ENCODE measurements at regions not wholly inside any gene's neighbourhood (a gene's known extent, or its start where the extent isn't known, plus 50 kb on each side); places are given as distances from the start of the nearest gene placed in this dataset.

GRCh38 chr6:9520417-9521151 lies 894.3 kb downstream of the TFAP2A start:
- no peaks in the 10 kb centered on the region for H3K36me3 Mint-ChIP-seq
- H3K4me1 Mint-ChIP-seq: no peaks in the 10 kb centered on the region

GRCh38 chr6:9518431-9518830 lies 896.4 kb downstream of the TFAP2A start:
- Mint-ChIP-seq H3K27ac (no peak overlapping the region), H3K9me3 (peaks cover 0 to 10% (median 0%) of the 10 kb centered on the region in 9 donors), H3K4me1 (no peaks in the 10 kb centered on the region), H3K36me3 (no peaks in the 10 kb centered on the region), H3K4me3 (no peak overlapping the region), H3K27me3 (peaks cover 0 to 4% (median 0%) of the 10 kb centered on the region in 5 donors)
- no peak for DNase-seq
- ATAC-seq: no peak
- POLR2A ChIA-PET: no interaction called here

More at GRCh38 chr6:9520417-9521151, 894.3 kb downstream of the TFAP2A start:
- no peak for ATAC-seq
- peaks cover 0 to 14% (median 0%) of the 10 kb centered on the region in 9 donors for H3K9me3 Mint-ChIP-seq
- peaks cover 0 to 4% (median 0%) of the 10 kb centered on the region in 5 donors for H3K27me3 Mint-ChIP-seq
- POLR2A ChIA-PET: no interaction called here
- H3K27ac Mint-ChIP-seq: no peak overlapping the region
- DNase-seq: no peak
- no peak overlapping the region for H3K4me3 Mint-ChIP-seq

DNA sequence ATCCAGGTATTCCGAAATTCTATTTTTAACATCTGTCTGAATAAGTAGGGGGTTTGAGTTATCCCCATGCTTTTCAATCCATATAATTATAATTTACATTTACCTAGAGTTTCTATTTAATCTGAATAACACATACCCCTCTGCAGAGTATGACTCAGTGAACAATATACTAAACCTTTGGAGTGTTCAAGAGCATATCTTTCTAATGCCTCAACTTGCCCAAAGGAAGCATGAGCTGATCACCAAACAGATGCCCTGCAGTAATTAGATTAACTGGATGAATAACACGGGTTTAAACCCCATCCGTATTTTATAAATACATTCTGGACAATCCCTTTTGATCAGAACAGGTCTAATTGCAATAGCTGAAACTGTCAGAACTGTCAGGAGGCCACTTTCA lies 897.1 kb downstream of the TFAP2A start:
- Mint-ChIP-seq H3K27ac (no peak overlapping the region), H3K4me3 (no peak overlapping the region), H3K36me3 (no peaks in the 10 kb centered on the region), H3K9me3 (peaks cover 0 to 6% (median 0%) of the 10 kb centered on the region in 9 donors), H3K27me3 (peaks cover 0 to 2% (median 0%) of the 10 kb centered on the region in 5 donors), H3K4me1 (no peaks in the 10 kb centered on the region)
- DNase-seq: no peak
- no peak for ATAC-seq
- POLR2A ChIA-PET: no interaction called here

- no peaks in the 10 kb centered on the region for H3K36me3 Mint-ChIP-seq
- POLR2A ChIA-PET: no interaction called here
- peaks cover 0 to 2% (median 0%) of the 10 kb centered on the region in 5 donors for H3K27me3 Mint-ChIP-seq
- no peaks in the 10 kb centered on the region for H3K4me1 Mint-ChIP-seq
- H3K9me3 Mint-ChIP-seq: peaks cover 0 to 11% (median 0%) of the 10 kb centered on the region in 9 donors
- DNase-seq (no peak), ATAC-seq (no peak)
- no peak overlapping the region for H3K4me3 Mint-ChIP-seq
- H3K27ac Mint-ChIP-seq: no peak overlapping the region
Measured at GRCh38 chr6:9515633-9516606, 899.0 kb downstream of the TFAP2A start.

DNA sequence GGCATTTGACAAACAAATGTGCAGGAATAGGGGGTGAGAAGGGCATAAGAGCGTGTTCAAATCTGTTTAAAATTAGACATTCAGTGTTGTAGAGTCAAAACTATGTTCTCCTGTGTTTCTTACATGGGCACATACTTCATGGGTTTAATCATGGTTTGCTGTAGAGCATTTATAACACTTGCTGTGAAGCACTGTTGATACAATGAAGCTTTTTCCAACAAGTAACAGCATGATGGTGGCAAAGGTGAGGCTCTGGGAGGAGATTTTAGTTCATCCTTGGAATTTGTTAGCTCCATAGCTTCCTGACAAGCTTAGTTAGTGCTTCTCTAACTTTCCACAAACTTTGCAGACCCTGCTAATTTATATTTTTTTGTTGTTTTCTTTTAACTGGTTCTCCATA lies 900.7 kb downstream of the TFAP2A start:
- H3K4me3 Mint-ChIP-seq: no peak overlapping the region
- no peak for ATAC-seq

DNA sequence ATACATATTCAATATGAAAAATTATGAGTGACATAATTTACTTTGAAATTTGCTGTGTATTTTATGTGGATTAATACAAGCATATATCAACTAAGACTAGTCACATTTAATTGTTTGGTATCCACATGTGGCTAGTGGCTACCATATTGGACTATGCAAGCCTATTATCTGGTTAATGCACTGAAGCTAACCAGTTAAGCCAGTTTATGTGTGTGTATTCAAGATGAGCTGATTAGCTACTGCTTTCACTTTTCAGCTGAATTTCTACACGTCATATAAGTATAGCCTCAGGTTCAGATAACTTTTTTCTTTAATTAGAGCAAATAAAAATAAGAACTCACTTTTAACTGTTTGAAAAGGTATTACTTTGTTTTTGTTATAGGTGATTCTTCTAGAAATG lies 903.7 kb downstream of the TFAP2A start:
- H3K36me3 Mint-ChIP-seq: no peaks in the 10 kb centered on the region
- H3K27ac Mint-ChIP-seq: no peak overlapping the region
- ATAC-seq (no peak), DNase-seq (no peak)
- peaks cover 0 to 10% (median 7%) of the 10 kb centered on the region in 9 donors for H3K9me3 Mint-ChIP-seq
- POLR2A ChIA-PET: no interaction called here
- H3K4me1 Mint-ChIP-seq: no peaks in the 10 kb centered on the region
- H3K27me3 Mint-ChIP-seq: no peaks in the 10 kb centered on the region
- H3K4me3 Mint-ChIP-seq: no peak overlapping the region

More for the DNA sequence above, 900.7 kb downstream of the TFAP2A start:
- Mint-ChIP-seq H3K36me3 (no peaks in the 10 kb centered on the region), H3K27ac (no peak overlapping the region), H3K4me1 (no peaks in the 10 kb centered on the region), H3K9me3 (peaks cover 0 to 9% (median 0%) of the 10 kb centered on the region in 9 donors), H3K27me3 (peaks cover 0 to 2% (median 0%) of the 10 kb centered on the region in 5 donors)
- no peak for DNase-seq
- POLR2A ChIA-PET: no interaction called here

GRCh38 chr6:9507136-9507895 lies 907.6 kb downstream of the TFAP2A start:
- H3K4me3 Mint-ChIP-seq: no peak overlapping the region
- peaks cover 0 to 20% (median 8%) of the 10 kb centered on the region in 9 donors for H3K9me3 Mint-ChIP-seq
- no peaks in the 10 kb centered on the region for H3K27me3 Mint-ChIP-seq
- H3K4me1 Mint-ChIP-seq: no peaks in the 10 kb centered on the region
- ATAC-seq (no peak), DNase-seq (no peak)
- no peak overlapping the region for H3K27ac Mint-ChIP-seq
- no peaks in the 10 kb centered on the region for H3K36me3 Mint-ChIP-seq
- POLR2A ChIA-PET: no interaction called here

GRCh38 chr6:9504191-9504590 lies 910.7 kb downstream of the TFAP2A start:
- Mint-ChIP-seq H3K27me3 (no peaks in the 10 kb centered on the region), H3K4me3 (no peak overlapping the region), H3K4me1 (no peaks in the 10 kb centered on the region), H3K9me3 (peaks cover 0 to 20% (median 8%) of the 10 kb centered on the region in 9 donors), H3K27ac (no peak overlapping the region), H3K36me3 (no peaks in the 10 kb centered on the region)
- DNase-seq (no peak), ATAC-seq (no peak)
- POLR2A ChIA-PET: no interaction called here

DNA sequence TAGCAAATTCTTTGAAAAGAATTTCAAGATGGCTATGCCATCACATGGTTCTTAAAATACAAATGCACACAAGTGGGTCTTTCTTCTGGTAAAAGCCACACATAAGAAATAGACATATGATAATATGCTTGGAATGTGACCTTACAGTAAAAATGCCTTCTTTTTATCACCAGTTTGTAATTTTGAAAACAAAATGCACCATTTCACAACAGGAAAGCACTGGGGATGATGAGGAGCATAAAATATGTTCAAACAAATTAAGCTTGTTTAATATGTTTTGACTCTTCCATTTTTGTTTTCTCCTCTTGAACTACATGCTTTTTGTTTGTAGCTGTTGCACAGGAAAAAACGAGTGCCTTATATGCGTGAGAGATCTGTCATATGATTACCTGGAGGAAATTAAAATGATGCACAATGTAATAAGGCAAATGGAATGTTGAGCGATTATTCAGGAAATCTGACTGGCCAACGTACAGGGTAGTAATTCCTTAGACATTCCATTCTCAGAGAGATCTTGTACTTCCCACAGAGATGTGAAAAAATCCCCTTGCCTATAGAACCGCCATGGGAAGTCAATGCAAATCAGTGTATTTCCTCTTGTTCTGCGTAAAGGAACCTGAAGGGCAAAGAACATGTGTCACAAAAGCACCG lies 911.6 kb downstream of the TFAP2A start:
- no peaks in the 10 kb centered on the region for H3K4me1 Mint-ChIP-seq
- peaks cover 0 to 20% (median 8%) of the 10 kb centered on the region in 9 donors for H3K9me3 Mint-ChIP-seq
- H3K36me3 Mint-ChIP-seq: no peaks in the 10 kb centered on the region
- no peak overlapping the region for H3K27ac Mint-ChIP-seq
- POLR2A ChIA-PET: no interaction called here
- no peak overlapping the region for H3K4me3 Mint-ChIP-seq
- H3K27me3 Mint-ChIP-seq: no peaks in the 10 kb centered on the region
- ATAC-seq (no peak), DNase-seq (no peak)

GRCh38 chr6:9499709-9500108 lies 915.2 kb downstream of the TFAP2A start:
- H3K4me3 Mint-ChIP-seq: no peak overlapping the region

GRCh38 chr6:9496837-9497236 lies 918.0 kb downstream of the TFAP2A start:
- peaks cover 0 to 1% (median 0%) of the 10 kb centered on the region in 5 donors for H3K27me3 Mint-ChIP-seq
- H3K9me3 Mint-ChIP-seq: peaks cover 2 to 19% (median 4%) of the 10 kb centered on the region in 9 donors
- POLR2A ChIA-PET: no interaction called here
- ATAC-seq (no peak), DNase-seq (no peak)
- peaks cover 0 to 5% (median 0%) of the 10 kb centered on the region in 3 donors for H3K36me3 Mint-ChIP-seq
- H3K4me1 Mint-ChIP-seq: no peaks in the 10 kb centered on the region
- H3K4me3 Mint-ChIP-seq: no peak overlapping the region
- no peak overlapping the region for H3K27ac Mint-ChIP-seq

More at GRCh38 chr6:9499709-9500108, 915.2 kb downstream of the TFAP2A start:
- H3K27ac Mint-ChIP-seq: no peak overlapping the region
- POLR2A ChIA-PET: no interaction called here
- DNase-seq (no peak), ATAC-seq (no peak)
- H3K36me3 Mint-ChIP-seq: peaks cover 0 to 5% (median 0%) of the 10 kb centered on the region in 3 donors
- peaks cover 0 to 25% (median 6%) of the 10 kb centered on the region in 9 donors for H3K9me3 Mint-ChIP-seq
- H3K4me1 Mint-ChIP-seq: no peaks in the 10 kb centered on the region
- H3K27me3 Mint-ChIP-seq: no peaks in the 10 kb centered on the region

DNA sequence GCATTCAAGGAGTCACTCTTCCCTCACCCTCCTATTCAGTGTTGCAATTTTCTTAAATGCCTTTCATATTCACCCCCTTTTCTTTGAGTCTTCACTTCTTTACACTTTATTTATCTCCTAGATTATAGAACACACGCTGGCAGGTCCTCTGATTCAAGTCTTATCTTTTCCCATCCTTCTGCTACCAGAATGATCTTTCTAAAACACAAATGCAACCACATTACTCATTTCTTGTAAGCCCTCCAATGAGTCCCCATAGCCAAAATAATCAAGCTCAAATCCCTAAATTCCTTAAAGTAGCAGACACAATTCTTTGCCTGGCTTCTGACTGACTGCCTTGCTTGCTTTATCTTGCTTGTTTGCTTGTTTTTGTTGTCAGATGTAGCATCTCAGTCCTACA lies 920.0 kb downstream of the TFAP2A start:
- Mint-ChIP-seq H3K27ac (no peak overlapping the region), H3K4me3 (no peak overlapping the region), H3K27me3 (peaks cover 0 to 1% (median 0%) of the 10 kb centered on the region in 5 donors), H3K9me3 (peaks cover 0 to 19% (median 4%) of the 10 kb centered on the region in 9 donors), H3K36me3 (peaks cover 0 to 5% (median 0%) of the 10 kb centered on the region in 3 donors), H3K4me1 (no peaks in the 10 kb centered on the region)
- DNase-seq: no peak
- no peak for ATAC-seq
- POLR2A ChIA-PET: no interaction called here

Data from naive thymus-derived CD8-positive, alpha-beta T cell (primary cell).